Neural progenitor cell (in vitro differentiated cells): ENCODE measurements at regions not wholly inside any gene's neighbourhood (a gene's known extent, or its start where the extent isn't known, plus 50 kb on each side); places are given as distances from the start of the nearest gene placed in this dataset.

Experiments
- EZH2 ChIP-seq: fragments of 200-600 bp; sonication (generic); IDR thresholded peaks from 2 replicates; pipeline ENCODE4 v1.6.1; 2017; ENCODE audit warnings: antibody characterized with exemption, mild to moderate bottlenecking, moderate library complexity
- TF ChIP-seq, protein P1 (sequence below): fragments of 200-600 bp; sonication (generic); IDR thresholded peaks from 2 replicates; pipeline ENCODE4 v1.5.1; 2017; ENCODE audit warnings: antibody characterized with exemption, mild to moderate bottlenecking

DNA sequence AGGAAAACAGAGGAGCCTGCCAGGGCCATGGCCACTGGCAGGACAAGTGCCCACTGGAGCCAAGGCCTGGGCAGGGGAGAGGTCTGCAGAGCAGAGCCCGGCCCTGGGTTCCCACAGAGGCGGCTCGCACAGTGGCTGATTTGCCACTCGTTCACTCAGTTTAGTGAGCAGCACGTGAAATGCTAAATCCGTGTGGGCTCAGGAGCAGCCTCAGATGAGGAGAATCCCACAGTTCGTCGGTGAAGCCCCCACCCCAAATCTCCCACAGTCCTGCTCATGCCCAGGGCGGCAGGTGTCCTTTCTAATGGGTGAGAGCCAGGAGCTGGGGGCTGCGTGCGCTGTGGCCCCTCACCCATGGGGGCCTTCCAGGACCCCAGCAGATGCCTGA is 107.7 kb upstream of the FAM20C start:
- TF ChIP-seq EZH2, result no peak
- TF ChIP-seq, protein P1, sequence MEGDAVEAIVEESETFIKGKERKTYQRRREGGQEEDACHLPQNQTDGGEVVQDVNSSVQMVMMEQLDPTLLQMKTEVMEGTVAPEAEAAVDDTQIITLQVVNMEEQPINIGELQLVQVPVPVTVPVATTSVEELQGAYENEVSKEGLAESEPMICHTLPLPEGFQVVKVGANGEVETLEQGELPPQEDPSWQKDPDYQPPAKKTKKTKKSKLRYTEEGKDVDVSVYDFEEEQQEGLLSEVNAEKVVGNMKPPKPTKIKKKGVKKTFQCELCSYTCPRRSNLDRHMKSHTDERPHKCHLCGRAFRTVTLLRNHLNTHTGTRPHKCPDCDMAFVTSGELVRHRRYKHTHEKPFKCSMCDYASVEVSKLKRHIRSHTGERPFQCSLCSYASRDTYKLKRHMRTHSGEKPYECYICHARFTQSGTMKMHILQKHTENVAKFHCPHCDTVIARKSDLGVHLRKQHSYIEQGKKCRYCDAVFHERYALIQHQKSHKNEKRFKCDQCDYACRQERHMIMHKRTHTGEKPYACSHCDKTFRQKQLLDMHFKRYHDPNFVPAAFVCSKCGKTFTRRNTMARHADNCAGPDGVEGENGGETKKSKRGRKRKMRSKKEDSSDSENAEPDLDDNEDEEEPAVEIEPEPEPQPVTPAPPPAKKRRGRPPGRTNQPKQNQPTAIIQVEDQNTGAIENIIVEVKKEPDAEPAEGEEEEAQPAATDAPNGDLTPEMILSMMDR, result no peak
